HFFc6 (cell line): ENCODE measurements at regions not wholly inside any gene's neighbourhood (a gene's known extent, or its start where the extent isn't known, plus 50 kb on each side); places are given as distances from the start of the nearest gene placed in this dataset.

Experiments
- DNase-seq: peaks from one replicate; pipeline ENCODE4 v3.0.0-alpha.2; 2018
- H3K27ac Mint-ChIP-seq: 2 replicates; pipeline ENCODE4 v1.8.0; 2020; ENCODE audit warnings: mild to moderate bottlenecking, mixed read lengths
- H3K27me3 Mint-ChIP-seq: 2 replicates; pipeline ENCODE4 v1.8.0; 2021; ENCODE audit warnings: mild to moderate bottlenecking, moderate library complexity, mixed read lengths; ENCODE audit not compliant: insufficient read depth
- H3K36me3 Mint-ChIP-seq: 2 replicates; pipeline ENCODE4 v1.8.0; 2021; ENCODE audit warnings: low read depth, mixed read lengths
- H3K4me1 Mint-ChIP-seq: 2 replicates; pipeline ENCODE4 v1.8.0; 2020; ENCODE audit warnings: low read depth, mixed read lengths
- H3K4me3 Mint-ChIP-seq: 2 replicates; pipeline ENCODE4 v1.8.0; 2020; ENCODE audit warnings: mild to moderate bottlenecking, moderate library complexity, mixed read lengths
- H3K9me3 Mint-ChIP-seq: 2 replicates; pipeline ENCODE4 v1.8.0; 2020; ENCODE audit warnings: mild to moderate bottlenecking, mixed read lengths
- TF ChIP-seq, protein P1 (sequence below): fragments of 200-600 bp; sonication (generic); IDR thresholded peaks from 2 replicates; pipeline ENCODE4 v1.5.0; 2021; ENCODE audit warnings: antibody characterized with exemption, mild to moderate bottlenecking

DNA sequence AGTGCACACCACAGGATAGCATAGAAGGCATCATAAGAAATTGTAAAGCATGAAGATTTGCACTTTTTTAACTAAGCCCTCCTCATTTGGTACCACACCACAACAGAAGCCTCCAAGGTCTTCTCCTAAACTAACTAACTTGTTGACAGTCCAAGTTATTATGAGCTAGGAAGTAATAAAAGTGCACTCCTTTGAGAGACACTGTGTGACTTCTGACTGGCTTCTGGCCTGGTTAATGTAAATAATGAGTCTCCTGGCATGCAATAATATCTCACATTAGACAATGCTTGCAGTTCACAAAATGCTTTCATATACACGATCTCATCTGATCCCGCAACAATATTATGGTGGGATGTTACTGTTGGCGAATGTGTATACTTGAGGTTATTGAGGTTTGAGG is 103.9 kb upstream of the SLC24A5 start:
- no peak overlapping the region for H3K4me3 Mint-ChIP-seq

DNA sequence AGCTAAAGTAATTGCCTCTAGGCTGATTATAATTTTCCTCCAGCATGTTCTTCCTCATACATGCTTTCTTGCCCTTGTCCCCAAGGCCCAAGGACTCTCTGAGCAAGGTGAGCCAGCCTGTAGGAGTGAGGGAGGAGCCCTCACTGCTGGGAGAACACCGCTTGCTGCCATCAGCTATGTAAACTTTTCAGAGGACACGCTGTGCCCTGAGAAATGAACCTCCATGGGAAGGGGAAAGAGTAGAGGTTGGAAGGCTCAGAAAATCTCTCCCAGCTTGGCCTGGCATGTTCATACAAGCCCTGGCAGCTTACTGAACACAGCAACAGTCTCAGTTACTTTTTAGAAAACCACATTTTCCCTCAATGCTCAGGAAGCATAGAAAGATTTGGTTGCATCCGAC is 103.0 kb upstream of the SLC24A5 start:
- H3K4me1 Mint-ChIP-seq: no peaks in the 10 kb centered on the region
- no peak for DNase-seq
- H3K27me3 Mint-ChIP-seq: peaks cover 1% of the 10 kb centered on the region
- no peak overlapping the region for H3K27ac Mint-ChIP-seq
- H3K36me3 Mint-ChIP-seq: no peaks in the 10 kb centered on the region
- no peaks in the 10 kb centered on the region for H3K9me3 Mint-ChIP-seq
- no peak overlapping the region for H3K4me3 Mint-ChIP-seq
- TF ChIP-seq, protein P1, sequence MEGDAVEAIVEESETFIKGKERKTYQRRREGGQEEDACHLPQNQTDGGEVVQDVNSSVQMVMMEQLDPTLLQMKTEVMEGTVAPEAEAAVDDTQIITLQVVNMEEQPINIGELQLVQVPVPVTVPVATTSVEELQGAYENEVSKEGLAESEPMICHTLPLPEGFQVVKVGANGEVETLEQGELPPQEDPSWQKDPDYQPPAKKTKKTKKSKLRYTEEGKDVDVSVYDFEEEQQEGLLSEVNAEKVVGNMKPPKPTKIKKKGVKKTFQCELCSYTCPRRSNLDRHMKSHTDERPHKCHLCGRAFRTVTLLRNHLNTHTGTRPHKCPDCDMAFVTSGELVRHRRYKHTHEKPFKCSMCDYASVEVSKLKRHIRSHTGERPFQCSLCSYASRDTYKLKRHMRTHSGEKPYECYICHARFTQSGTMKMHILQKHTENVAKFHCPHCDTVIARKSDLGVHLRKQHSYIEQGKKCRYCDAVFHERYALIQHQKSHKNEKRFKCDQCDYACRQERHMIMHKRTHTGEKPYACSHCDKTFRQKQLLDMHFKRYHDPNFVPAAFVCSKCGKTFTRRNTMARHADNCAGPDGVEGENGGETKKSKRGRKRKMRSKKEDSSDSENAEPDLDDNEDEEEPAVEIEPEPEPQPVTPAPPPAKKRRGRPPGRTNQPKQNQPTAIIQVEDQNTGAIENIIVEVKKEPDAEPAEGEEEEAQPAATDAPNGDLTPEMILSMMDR: no peak

More for the DNA sequence above, 103.9 kb upstream of the SLC24A5 start:
- no peak for DNase-seq
- Mint-ChIP-seq H3K27me3 (peaks cover 1% of the 10 kb centered on the region), H3K36me3 (no peaks in the 10 kb centered on the region), H3K9me3 (no peaks in the 10 kb centered on the region), H3K27ac (no peak overlapping the region), H3K4me1 (no peaks in the 10 kb centered on the region)
- TF ChIP-seq, protein P1: no peak

DNA sequence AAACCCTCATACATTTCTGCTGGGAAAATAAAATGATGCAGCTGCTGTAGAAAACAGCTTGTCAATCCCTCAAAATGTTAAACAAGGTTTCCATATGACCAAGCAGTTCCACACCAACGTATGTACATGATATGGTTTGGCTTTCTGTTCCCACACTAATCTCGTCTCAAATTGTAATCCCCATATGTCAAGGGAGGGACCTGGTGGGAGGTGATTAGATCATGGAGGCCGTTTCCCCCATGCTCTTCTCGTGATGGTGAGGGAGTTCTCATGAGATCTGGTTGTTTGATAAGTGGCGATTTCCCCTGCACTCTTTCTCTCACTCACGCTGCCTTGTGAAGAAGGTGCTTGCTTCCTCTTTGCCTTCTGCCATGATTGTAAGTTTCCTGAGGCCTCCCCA is 100.6 kb upstream of the SLC24A5 start:
- no peaks in the 10 kb centered on the region for H3K9me3 Mint-ChIP-seq
- TF ChIP-seq, protein P1: no peak
- H3K27ac Mint-ChIP-seq: no peak overlapping the region
- H3K36me3 Mint-ChIP-seq: no peaks in the 10 kb centered on the region
- no peaks in the 10 kb centered on the region for H3K4me1 Mint-ChIP-seq
- DNase-seq: no peak
- H3K4me3 Mint-ChIP-seq: no peak overlapping the region
- H3K27me3 Mint-ChIP-seq: no peaks in the 10 kb centered on the region; the same call in none of the 2 replicates

DNA sequence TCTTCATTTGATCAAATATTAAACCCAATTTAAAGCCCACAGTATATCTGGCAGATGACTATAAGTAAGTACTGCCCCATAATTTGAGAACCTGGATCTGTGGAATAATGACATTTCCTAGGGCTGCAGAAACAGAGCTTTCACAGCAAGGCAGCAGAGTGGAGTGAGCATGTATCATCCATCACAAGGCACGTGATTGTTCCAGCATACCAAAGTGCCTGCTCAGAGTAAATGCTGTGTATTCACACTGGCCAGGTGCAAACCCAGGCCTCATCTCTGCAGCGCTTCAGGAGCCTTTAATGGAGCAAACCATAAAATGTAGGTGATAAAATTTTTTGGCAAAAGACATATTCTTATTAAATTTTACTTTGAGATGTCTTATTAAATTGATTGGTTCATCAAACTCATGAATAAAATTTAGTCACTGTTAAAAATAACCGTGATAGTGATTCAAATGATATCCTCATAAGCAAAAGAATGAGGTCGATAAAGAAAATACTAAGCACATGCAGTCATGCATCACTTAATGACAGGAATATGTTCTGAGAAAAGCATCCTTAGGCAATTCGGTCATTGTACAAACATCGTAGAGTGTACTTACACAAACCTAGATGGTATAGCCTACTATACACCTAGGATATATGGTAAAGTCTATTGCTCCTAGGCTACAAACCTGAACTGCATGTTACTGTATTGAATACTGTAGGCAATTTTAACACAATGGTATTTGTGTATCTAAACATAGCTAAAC is 99.3 kb upstream of the SLC24A5 start:
- H3K36me3 Mint-ChIP-seq: no peaks in the 10 kb centered on the region
- no peak for DNase-seq
- H3K27ac Mint-ChIP-seq: no peak overlapping the region
- H3K4me3 Mint-ChIP-seq: no peak overlapping the region
- TF ChIP-seq, protein P1: no peak
- H3K27me3 Mint-ChIP-seq: no peaks in the 10 kb centered on the region; the same call in none of the 2 replicates
- no peaks in the 10 kb centered on the region for H3K4me1 Mint-ChIP-seq
- H3K9me3 Mint-ChIP-seq: no peaks in the 10 kb centered on the region

DNA sequence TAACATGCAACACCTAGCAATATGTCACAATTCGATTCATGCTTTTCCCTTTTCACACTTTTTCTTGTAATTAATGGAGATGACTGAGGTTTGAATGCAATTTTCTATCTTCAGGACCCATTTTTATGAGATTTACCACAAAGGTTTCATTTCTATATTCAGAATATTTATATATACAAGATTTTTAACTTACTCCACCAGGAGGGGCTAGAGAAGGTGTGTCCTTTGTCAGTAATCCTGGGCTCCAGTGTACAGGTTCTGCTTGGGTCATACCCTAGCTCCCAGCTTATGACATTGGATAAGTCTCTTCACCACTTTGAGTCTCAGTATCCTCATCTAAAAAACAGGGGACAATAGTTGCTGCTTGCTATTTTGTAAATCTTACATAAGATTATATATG is 95.7 kb upstream of the SLC24A5 start:
- Mint-ChIP-seq H3K4me3 (no peak overlapping the region), H3K27ac (no peak overlapping the region), H3K36me3 (no peaks in the 10 kb centered on the region), H3K4me1 (no peaks in the 10 kb centered on the region), H3K27me3 (peaks cover 10% of the 10 kb centered on the region), H3K9me3 (no peaks in the 10 kb centered on the region)
- TF ChIP-seq, protein P1: peak; percentile 41
- DNase-seq: no peak
